ENCODE measurements at regions not wholly inside any gene's neighbourhood (a gene's known extent, or its start where the extent isn't known, plus 50 kb on each side); places are given as distances from the start of the nearest gene placed in this dataset.
A peak's percentile ranks its signal among the peaks of the same experiment; 100 is the strongest.
"Not testable (repeated sequence)": the region's sequence is repeated elsewhere in the genome, so short reads cannot be mapped to it uniquely, and the experiment has no call there.

DNA sequence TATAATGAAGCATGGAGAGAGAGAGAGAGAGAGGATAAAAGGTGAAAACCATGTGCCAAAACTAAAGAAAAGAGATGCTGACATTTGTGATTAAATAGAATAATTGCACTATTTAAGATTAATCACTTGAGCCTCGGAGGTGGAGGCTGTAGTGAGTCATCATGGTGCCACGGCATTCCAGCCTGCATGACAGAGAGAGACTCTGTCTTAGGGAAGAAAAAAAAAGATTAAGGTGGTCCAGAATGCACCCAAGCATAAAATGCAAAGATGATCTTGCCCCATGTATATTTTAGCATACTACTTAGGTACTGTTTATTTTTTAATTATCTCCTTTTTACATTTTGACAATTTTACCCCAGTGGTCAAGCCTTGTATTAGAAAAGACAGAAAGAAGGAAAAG is 742.5 kb downstream of the SPATA31A1 start:
- not testable (repeated sequence) for DNase-seq (ENCODE audit: low spot score)

DNA sequence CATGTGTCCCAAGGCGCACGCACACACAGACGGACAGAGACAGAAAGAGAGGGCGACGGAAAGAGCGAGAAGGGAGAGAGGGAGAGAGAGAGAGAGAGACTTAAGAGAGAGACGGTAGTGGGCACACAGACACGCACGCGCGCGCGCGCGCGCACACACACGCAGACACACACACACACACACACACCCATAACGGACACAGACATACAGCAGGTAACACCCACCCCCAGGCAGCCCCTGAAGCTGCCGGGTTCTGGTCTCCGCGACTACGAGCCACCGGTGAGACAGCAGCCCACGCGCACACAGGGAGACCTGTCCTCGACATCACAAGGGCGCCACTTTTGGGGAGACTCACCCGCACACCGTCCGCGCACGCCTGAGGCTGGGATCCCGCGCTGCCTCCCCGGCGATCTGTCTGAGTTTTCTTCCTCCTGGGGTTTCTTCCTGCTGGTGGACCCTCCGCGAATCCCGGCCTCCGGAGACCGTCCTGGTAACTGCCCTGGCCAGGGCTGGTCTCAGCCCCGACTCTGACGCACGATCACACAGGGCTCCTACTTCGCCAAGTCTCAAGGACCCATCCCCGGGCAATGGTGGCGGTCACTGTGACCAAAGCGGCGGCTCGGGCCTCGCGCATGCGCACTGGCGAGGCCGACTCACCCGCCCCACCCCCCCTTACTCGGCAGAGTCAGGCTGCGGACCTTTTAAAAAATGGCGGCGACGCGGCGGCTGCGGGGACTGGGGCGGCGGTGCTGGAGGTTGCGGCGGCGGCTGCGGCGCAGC is 750.7 kb downstream of the SPATA31A1 start:
- peak; percentile 0 for DNase-seq (ENCODE audit: low spot score)

- DNase-seq (ENCODE audit: low spot score): not testable (repeated sequence)
Observed at GRCh38 chr9:40106783-40107248, 751.3 kb downstream of the SPATA31A1 start.

- not testable (repeated sequence) for DNase-seq (ENCODE audit: low spot score)
Observed at GRCh38 chr9:40107251-40107650, 751.8 kb downstream of the SPATA31A1 start.

- not testable (repeated sequence) for DNase-seq (ENCODE audit: low spot score)
Observed at GRCh38 chr9:40108465-40108864, 753.0 kb downstream of the SPATA31A1 start.

- DNase-seq (ENCODE audit: low spot score): not testable (repeated sequence)
Observed at GRCh38 chr9:40110751-40111150, 755.3 kb downstream of the SPATA31A1 start.

GRCh38 chr9:40111571-40111970 is 756.1 kb downstream of the SPATA31A1 start:
- not testable (repeated sequence) for DNase-seq (ENCODE audit: low spot score)

GRCh38 chr9:40130598-40130997 is 775.1 kb downstream of the SPATA31A1 start:
- DNase-seq (ENCODE audit: low spot score): not testable (repeated sequence)

DNA sequence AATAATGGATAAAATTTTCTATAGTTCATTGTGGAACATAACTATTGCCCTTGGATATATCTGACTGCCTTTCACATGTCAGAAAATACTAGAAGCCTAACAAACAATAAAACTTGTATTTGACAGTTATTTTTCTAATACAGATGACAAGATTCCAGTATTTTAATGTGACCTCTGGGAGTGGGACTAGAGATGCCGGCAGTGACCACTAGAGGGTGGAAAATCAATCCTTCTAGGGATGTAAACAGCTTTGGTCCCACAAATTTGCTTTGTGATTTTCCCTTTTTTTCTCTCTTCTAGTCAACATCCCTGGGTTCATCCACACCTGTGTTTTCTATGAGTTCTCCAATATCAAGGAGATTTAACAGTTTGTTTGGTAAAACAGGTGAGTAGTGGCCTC is 813.7 kb downstream of the SPATA31A1 start:
- not testable (repeated sequence) for DNase-seq (ENCODE audit: low spot score)

DNA sequence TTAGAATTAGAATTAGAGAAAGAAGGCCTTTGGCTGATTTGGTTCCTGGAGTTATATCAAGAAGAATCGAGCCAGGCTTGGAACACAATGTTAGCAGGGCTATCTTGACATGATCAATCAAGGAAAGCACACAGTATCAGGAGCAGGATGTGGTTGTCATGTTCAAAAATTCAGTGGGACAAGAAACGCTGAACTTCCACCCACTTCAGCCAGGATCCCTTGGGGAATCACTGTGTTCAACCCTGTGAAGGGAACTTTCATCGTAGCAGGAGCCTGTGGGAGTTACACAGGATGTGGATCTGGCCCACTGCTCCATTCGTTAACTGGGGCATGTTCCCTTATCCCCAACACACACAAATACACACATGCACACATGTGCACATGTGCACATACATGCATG is 817.8 kb downstream of the SPATA31A1 start:
- not testable (repeated sequence) for DNase-seq (ENCODE audit: low spot score)

DNA sequence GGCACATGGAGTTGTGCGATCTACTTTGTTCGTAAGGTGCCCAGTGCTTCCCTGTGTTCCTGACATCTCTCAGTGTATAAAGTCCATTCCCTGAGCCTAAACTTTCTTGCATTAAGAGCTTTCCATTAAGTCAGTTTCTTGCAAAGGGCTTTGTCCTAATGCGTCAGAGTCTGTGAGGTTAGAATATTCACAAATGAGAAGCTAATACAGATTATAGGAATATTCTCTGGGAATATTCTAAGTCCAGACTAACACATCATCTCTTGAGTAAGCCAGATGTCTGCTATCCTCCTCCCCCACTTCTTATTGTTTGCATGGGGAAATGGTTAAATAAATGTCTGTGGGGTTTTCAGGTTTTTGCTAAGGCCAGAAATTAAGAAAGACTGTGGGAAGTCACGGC is 818.6 kb downstream of the SPATA31A1 start:
- not testable (repeated sequence) for DNase-seq (ENCODE audit: low spot score)

DNA sequence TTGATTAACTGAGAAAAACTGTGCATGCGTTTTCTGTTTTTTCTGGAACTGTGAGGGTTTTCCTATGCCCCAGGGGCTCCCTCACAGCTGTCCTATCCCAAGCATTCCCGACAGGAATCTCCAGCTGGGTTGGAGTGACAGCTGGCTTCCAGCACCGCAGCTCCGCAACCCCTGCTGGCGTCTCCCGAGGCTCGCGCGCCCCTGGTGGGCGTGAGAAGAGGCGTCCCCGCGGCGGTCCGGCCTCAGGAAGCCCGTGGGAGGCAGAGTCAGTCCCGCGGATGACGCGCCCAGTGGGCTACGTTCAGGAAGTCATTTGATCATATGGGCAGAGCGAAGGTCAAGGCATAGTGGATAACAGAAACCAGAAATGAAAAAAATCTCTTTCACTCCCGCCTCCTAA is 821.9 kb downstream of the SPATA31A1 start:
- not testable (repeated sequence) for DNase-seq (ENCODE audit: low spot score)

DNA sequence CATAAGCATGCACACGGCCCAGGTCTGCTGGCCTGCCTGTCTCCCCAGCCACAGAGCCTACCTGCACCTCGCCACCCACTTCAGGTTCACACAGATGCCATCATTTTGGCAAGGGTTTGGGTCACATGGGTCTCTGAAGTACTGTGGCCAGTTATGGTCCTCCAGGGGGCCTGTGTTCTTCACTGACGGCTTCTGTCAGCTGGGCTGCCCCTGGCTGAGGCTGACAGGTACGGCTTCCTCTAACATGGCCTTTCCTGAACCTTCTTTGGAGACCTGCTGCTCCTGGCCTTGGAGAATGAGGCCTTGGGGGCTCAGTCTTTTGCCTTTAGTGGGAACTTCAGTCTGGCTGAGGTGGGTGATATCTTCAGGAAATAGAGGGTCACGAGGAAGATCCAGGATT is 835.9 kb downstream of the SPATA31A1 start:
- not testable (repeated sequence) for DNase-seq (ENCODE audit: low spot score)

DNA sequence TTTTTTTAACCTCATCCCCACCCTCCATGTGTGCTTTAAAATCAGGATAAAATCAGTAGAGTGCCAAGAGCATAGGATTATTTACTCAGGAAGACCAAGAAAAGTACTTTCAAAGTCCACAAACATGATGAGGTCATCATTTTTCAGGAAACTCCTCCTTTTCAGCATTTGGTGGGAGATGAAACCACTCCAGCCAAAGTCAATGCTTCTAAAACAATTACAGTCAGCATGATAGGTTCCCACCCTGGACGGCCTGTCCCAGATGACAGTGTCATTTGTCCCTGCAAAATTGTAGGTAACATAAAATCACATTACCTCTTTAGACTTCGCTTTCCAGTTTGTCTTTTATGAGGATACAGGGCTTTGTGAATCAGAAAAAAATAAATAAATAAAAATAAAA is 836.7 kb downstream of the SPATA31A1 start:
- not testable (repeated sequence) for DNase-seq (ENCODE audit: low spot score)

- not testable (repeated sequence) for DNase-seq (ENCODE audit: low spot score)
Observed at GRCh38 chr9:40196165-40196714, 840.8 kb downstream of the SPATA31A1 start.

GRCh38 chr9:40196803-40197202 is 841.3 kb downstream of the SPATA31A1 start:
- DNase-seq (ENCODE audit: low spot score): not testable (repeated sequence)

DNA sequence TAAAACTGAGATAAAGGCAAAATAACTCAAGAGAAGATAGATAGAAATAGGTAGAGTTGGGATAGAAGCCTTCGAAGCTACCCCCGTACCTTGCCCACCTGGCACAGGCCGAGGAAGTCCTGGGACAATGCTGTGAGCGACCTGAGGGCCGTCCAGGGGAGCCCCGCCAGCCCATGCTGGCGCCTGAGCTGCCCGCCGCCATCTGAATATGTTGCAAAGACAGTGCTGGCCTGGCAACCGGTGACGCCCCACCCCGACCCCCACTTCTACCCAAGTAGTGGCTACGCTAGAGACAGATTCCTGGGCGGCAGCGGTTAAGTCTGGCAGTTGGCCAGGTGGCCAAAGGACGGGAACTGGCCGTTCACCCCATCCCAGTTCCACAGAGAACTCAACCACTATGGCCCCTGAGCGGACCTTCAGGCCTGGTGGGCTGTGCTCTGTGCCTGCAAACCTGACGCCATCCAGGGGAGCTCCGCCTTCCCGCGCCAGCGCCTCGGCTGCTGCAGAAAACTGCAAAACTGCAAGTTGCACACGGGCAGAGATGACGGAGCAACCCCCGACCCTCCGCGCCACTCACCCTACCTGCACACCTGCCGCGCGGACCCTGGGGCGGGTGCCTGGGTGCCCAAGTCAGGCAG is 866.2 kb downstream of the SPATA31A1 start:
- DNase-seq (ENCODE audit: low spot score): not testable (repeated sequence)

DNA sequence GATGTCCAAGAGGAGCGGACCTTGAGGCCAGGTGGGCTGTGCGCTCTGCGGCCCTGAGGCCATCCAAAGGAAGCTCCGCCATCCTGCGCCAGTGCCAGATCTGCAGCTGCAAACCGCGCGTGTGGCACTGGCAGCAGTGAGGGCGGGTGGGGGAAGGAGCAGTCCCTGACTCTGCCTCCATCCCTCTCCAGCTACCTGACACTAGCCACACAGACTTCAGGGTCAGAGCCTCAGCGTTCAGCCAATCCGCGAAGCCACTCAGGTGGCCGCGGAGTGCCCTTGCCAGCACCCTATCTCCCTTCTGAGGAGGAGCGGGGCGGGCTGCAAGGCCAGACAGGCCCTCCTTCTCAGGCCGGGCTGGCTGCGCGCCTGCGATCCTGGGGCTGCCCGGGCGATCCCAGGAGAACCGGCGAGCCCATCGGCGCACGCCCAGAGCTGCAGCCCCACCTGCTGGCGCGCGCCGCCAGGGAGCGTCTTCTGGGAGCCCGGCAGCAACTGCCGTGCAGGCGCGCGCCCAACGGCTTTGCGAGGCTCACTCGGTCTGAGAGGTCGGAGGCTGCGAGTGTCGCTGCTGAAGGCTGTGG is 867.2 kb downstream of the SPATA31A1 start:
- not testable (repeated sequence) for DNase-seq (ENCODE audit: low spot score)

- not testable (repeated sequence) for DNase-seq (ENCODE audit: low spot score)
Observed at GRCh38 chr9:40223353-40223752, 867.9 kb downstream of the SPATA31A1 start.
